ENCODE measurements at regions not wholly inside any gene's neighbourhood (a gene's known extent, or its start where the extent isn't known, plus 50 kb on each side); places are given as distances from the start of the nearest gene placed in this dataset.

DNA sequence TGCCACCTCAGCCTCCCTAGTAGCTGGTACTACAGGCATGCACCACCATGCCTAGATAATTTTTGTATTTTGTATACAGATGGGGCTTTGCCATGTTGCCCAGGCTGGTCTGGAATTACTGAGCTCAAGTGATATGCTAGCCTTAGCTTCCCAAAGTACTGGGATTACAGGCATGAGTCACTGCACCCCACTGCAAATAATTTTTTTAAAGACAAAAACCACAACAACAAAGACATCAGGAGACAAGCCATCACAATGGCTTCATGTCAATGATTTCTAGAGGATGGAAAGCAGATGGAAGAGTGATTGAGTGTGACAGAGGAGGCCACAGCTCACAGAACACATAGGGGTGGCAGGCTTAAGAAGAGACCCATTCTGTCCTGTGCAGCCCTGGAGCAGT lies 97.9 kb upstream of the PCSK1 start:
- Histone ChIP-seq H3K36me3 (ENCODE audit: control insufficient read depth in 2 of 2, extremely low read depth in 1 of 2, insufficient read depth in 2 of 2, low read length in 2 of 2) (no peaks in the 10 kb centered on the region), H3K4me2 (ENCODE audit: control insufficient read depth, extremely low read depth, insufficient read depth, low read depth, low read length) (no peak overlapping the region), H3K79me2 (ENCODE audit: control insufficient read depth, insufficient read depth, low read length) (no peaks in the 10 kb centered on the region), H3K27me3 (ENCODE audit: control insufficient read depth, extremely low read depth, insufficient read depth, low read length) (no peaks in the 10 kb centered on the region), H3K27ac (ENCODE audit: control insufficient read depth, insufficient read depth, low read length) (no peak overlapping the region), H4K20me1 (ENCODE audit: control insufficient read depth, extremely low read depth, insufficient read depth, low read length) (no peaks in the 10 kb centered on the region), H2AFZ (ENCODE audit: control insufficient read depth, low read length) (no peak overlapping the region), H3K9me1 (ENCODE audit: control insufficient read depth, extremely low read depth, insufficient read depth, low read length) (no peaks in the 10 kb centered on the region), H3K9ac (ENCODE audit: control insufficient read depth, extremely low read depth, insufficient read depth, low read length) (no peak overlapping the region), H3K4me3 (ENCODE audit: control insufficient read depth in 2 of 3, extremely low read depth in 1 of 3, insufficient read depth in 2 of 3, low read depth in 1 of 3, low read length in 3 of 3) (no peak overlapping the region), H3K9me3 (ENCODE audit: control insufficient read depth, low read depth, low read length) (no peaks in the 10 kb centered on the region), H3K4me1 (ENCODE audit: control insufficient read depth, extremely low read depth, insufficient read depth, low read length) (no peaks in the 10 kb centered on the region)
- dilution Hi-C loops (cut with MboI; ENCODE audit: extremely low pct_ligation_motif_present, low sequenced_read_pairs): no loop called here
- TF ChIP-seq CTCF (optimal IDR thresholded peaks at IDR 0.05 in 1 of 3, IDR thresholded peaks at IDR 0.05 in 1 of 3, conservative IDR thresholded peaks at IDR 0.05 in 1 of 3; ENCODE audit: extremely low read depth in 1 of 3, insufficient read depth in 2 of 3, low read length in 3 of 3): no peak
- no peak for TF ChIP-seq EZH2 (IDR thresholded peaks at IDR 0.05; ENCODE audit: low read length)
- DNase-seq (ENCODE audit: low read depth, low spot score) (no peak), FAIRE-seq (no peak)

GRCh38 chr5:96533371-96533770 lies 100.3 kb upstream of the PCSK1 start:
- Histone ChIP-seq H3K36me3 (ENCODE audit: control insufficient read depth in 2 of 2, extremely low read depth in 1 of 2, insufficient read depth in 2 of 2, low read length in 2 of 2) (no peaks in the 10 kb centered on the region), H3K9me3 (ENCODE audit: control insufficient read depth, low read depth, low read length) (no peaks in the 10 kb centered on the region), H3K4me1 (ENCODE audit: control insufficient read depth, extremely low read depth, insufficient read depth, low read length) (no peaks in the 10 kb centered on the region), H3K4me2 (ENCODE audit: control insufficient read depth, extremely low read depth, insufficient read depth, low read depth, low read length) (no peak overlapping the region), H3K9me1 (ENCODE audit: control insufficient read depth, extremely low read depth, insufficient read depth, low read length) (no peaks in the 10 kb centered on the region), H3K4me3 (ENCODE audit: control insufficient read depth in 2 of 3, extremely low read depth in 1 of 3, insufficient read depth in 2 of 3, low read depth in 1 of 3, low read length in 3 of 3) (no peak overlapping the region), H4K20me1 (ENCODE audit: control insufficient read depth, extremely low read depth, insufficient read depth, low read length) (no peaks in the 10 kb centered on the region), H3K79me2 (ENCODE audit: control insufficient read depth, insufficient read depth, low read length) (no peaks in the 10 kb centered on the region), H3K27me3 (ENCODE audit: control insufficient read depth, extremely low read depth, insufficient read depth, low read length) (no peaks in the 10 kb centered on the region), H3K9ac (ENCODE audit: control insufficient read depth, extremely low read depth, insufficient read depth, low read length) (no peak overlapping the region), H2AFZ (ENCODE audit: control insufficient read depth, low read length) (no peak overlapping the region), H3K27ac (ENCODE audit: control insufficient read depth, insufficient read depth, low read length) (no peak overlapping the region)
- FAIRE-seq (no peak), DNase-seq (ENCODE audit: low read depth, low spot score) (no peak)
- dilution Hi-C loops (cut with MboI; ENCODE audit: extremely low pct_ligation_motif_present, low sequenced_read_pairs): no loop called here
- TF ChIP-seq CTCF (optimal IDR thresholded peaks at IDR 0.05 in 1 of 3, IDR thresholded peaks at IDR 0.05 in 1 of 3, conservative IDR thresholded peaks at IDR 0.05 in 1 of 3; ENCODE audit: extremely low read depth in 1 of 3, insufficient read depth in 2 of 3, low read length in 3 of 3) (no peak), EZH2 (IDR thresholded peaks at IDR 0.05; ENCODE audit: low read length) (no peak)

Measured in keratinocyte (primary cell).